ENCODE measurements at regions not wholly inside any gene's neighbourhood (a gene's known extent, or its start where the extent isn't known, plus 50 kb on each side); places are given as distances from the start of the nearest gene placed in this dataset.

DNA sequence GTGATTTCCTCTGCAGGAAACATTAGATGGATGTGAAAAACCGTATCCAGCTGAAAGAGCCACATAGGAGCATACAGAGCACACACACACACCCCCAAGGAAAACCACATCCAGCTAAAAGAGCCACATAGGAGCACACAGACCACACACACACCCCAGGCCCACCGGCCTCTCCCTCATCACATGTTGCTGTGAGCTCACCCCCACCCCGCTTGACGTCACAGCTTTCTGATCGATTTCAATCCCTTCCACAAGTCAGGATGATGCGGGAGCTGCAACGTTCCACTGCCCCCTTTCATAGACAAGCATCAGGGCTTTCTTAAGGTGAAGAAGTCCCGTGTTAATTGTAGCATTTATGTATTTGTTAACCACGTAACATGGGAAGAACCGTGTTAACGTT, 72.4 kb upstream of the SOX1 start:
- no peak overlapping the region for H3K27ac ChIP-seq (ENCODE audit: low read depth in 1 of 2, low read length in 1 of 2)
- no peak overlapping the region for H3K4me3 ChIP-seq
- peaks cover 0 to 7% (median 0%) of the 10 kb centered on the region in 5 donors for H3K4me1 ChIP-seq (ENCODE audit: control insufficient read depth in 5 of 5, insufficient read depth in 5 of 5, low read length in 5 of 5)
- H3K27me3 ChIP-seq (ENCODE audit: control insufficient read depth in 3 of 3, insufficient read depth in 3 of 3, low read length in 2 of 3): no peaks in the 10 kb centered on the region
- no peaks in the 10 kb centered on the region for H3K36me3 ChIP-seq (ENCODE audit: control insufficient read depth in 4 of 4, insufficient read depth in 4 of 4, low read length in 4 of 4)
- ATAC-seq (ENCODE audit: insufficient read depth, low FRiP score): no peak
- no peak for DNase-seq
- 85 to 86% methylated on average over 11 of the region's 11 CpGs for WGBS, 2 donors
- TF ChIP-seq, protein P1, sequence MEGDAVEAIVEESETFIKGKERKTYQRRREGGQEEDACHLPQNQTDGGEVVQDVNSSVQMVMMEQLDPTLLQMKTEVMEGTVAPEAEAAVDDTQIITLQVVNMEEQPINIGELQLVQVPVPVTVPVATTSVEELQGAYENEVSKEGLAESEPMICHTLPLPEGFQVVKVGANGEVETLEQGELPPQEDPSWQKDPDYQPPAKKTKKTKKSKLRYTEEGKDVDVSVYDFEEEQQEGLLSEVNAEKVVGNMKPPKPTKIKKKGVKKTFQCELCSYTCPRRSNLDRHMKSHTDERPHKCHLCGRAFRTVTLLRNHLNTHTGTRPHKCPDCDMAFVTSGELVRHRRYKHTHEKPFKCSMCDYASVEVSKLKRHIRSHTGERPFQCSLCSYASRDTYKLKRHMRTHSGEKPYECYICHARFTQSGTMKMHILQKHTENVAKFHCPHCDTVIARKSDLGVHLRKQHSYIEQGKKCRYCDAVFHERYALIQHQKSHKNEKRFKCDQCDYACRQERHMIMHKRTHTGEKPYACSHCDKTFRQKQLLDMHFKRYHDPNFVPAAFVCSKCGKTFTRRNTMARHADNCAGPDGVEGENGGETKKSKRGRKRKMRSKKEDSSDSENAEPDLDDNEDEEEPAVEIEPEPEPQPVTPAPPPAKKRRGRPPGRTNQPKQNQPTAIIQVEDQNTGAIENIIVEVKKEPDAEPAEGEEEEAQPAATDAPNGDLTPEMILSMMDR (IDR thresholded peaks at IDR 0.05; ENCODE audit: control extremely low read depth, extremely low read depth): no peak
- H3K9ac ChIP-seq (ENCODE audit: insufficient read depth in 1 of 2, low read length in 2 of 2): no peak overlapping the region
- peaks cover 0 to 13% (median 0%) of the 10 kb centered on the region in 4 donors for H3K9me3 ChIP-seq (ENCODE audit: control insufficient read depth in 4 of 4, insufficient read depth in 3 of 4, low read length in 3 of 4)

DNA sequence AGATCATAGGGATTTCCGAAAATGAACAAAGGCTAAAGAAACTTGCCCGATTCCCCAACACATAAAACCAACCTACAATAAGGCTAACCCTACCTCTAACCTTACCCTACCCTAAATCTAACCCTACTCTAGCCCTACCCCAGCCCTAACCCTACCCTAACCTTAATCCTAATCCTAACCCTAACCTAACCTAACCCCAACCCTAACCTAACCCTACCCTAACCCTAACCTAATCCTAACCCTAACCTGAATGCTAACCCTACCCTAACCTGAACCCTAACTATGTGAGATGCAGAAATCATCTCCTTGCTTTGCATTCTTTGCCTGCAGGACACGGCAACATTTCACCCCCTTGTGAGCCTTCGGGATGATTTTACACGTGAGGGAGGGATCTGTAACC, 67.6 kb upstream of the SOX1 start:
- DNase-seq (no peak), ATAC-seq (ENCODE audit: insufficient read depth, low FRiP score) (no peak)
- peaks cover 0 to 4% (median 0%) of the 10 kb centered on the region in 5 donors for H3K4me1 ChIP-seq (ENCODE audit: control insufficient read depth in 5 of 5, insufficient read depth in 5 of 5, low read length in 5 of 5)
- TF ChIP-seq, protein P1 (IDR thresholded peaks at IDR 0.05; ENCODE audit: control extremely low read depth, extremely low read depth): no peak
- H3K4me3 ChIP-seq: no peak overlapping the region
- H3K9me3 ChIP-seq (ENCODE audit: control insufficient read depth in 4 of 4, insufficient read depth in 3 of 4, low read length in 3 of 4): no peaks in the 10 kb centered on the region
- 82 to 86% methylated on average over 5 of the region's 5 CpGs for WGBS, 2 donors
- no peaks in the 10 kb centered on the region for H3K27me3 ChIP-seq (ENCODE audit: control insufficient read depth in 3 of 3, insufficient read depth in 3 of 3, low read length in 2 of 3)
- H3K9ac ChIP-seq (ENCODE audit: insufficient read depth in 1 of 2, low read length in 2 of 2): no peak overlapping the region
- no peak overlapping the region for H3K27ac ChIP-seq (ENCODE audit: low read depth in 1 of 2, low read length in 1 of 2)
- H3K36me3 ChIP-seq (ENCODE audit: control insufficient read depth in 4 of 4, insufficient read depth in 4 of 4, low read length in 4 of 4): no peaks in the 10 kb centered on the region

DNA sequence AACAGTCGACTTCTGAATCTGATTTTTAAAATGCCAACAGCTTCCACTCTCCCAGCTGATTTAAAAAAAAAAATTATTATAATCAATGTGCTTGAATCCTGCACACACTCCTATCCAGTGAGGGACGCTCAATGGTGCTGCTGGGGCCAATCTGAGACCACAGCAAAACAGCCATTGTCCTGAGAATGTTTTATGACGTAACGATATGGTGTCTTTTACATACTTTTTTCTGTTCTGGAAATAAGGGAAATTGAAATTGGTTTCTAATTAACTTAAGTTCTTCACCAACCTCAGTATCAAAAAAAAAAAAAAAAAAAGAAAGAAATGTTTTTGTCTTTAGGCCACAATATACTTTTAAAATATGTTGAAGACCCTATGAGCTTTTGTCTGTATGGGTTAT, 66.1 kb upstream of the SOX1 start:
- 89 to 92% methylated on average over 4 of the region's 4 CpGs for WGBS, 2 donors
- no peaks in the 10 kb centered on the region for H3K27me3 ChIP-seq (ENCODE audit: control insufficient read depth in 3 of 3, insufficient read depth in 3 of 3, low read length in 2 of 3)
- H3K36me3 ChIP-seq (ENCODE audit: control insufficient read depth in 4 of 4, insufficient read depth in 4 of 4, low read length in 4 of 4): no peaks in the 10 kb centered on the region
- no peak for DNase-seq
- TF ChIP-seq, protein P1 (IDR thresholded peaks at IDR 0.05; ENCODE audit: control extremely low read depth, extremely low read depth): no peak
- H3K4me1 ChIP-seq (ENCODE audit: control insufficient read depth in 5 of 5, insufficient read depth in 5 of 5, low read length in 5 of 5): peaks cover 0 to 3% (median 0%) of the 10 kb centered on the region in 5 donors
- no peak for ATAC-seq (ENCODE audit: insufficient read depth, low FRiP score)
- no peak overlapping the region for H3K27ac ChIP-seq (ENCODE audit: low read depth in 1 of 2, low read length in 1 of 2)
- no peak overlapping the region for H3K9ac ChIP-seq (ENCODE audit: insufficient read depth in 1 of 2, low read length in 2 of 2)
- H3K9me3 ChIP-seq (ENCODE audit: control insufficient read depth in 4 of 4, insufficient read depth in 3 of 4, low read length in 3 of 4): no peaks in the 10 kb centered on the region
- H3K4me3 ChIP-seq: no peak overlapping the region

DNA sequence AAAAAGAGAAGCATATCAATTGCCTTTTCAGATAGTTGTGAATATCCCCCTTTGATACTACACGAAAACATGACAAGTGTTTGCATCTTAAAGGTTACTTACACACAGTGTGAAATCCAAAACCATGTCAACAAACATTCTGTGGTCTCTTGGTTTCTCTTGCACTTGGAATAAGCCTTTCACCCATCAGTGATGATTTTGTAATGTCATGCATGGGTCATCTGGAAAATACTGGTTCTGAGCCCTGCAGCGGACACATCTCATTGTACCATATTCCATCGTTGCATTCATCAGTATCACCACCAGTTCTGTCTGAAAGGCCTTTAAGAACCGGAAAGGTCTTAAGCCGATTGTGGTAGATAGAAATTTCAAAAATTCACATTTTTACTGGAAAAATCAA, 65.4 kb upstream of the SOX1 start:
- TF ChIP-seq, protein P1 (IDR thresholded peaks at IDR 0.05; ENCODE audit: control extremely low read depth, extremely low read depth): no peak
- DNase-seq (no peak), ATAC-seq (ENCODE audit: insufficient read depth, low FRiP score) (no peak)
- 92 to 93% methylated on average over 5 of the region's 5 CpGs for WGBS, 2 donors
- Histone ChIP-seq H3K27me3 (ENCODE audit: control insufficient read depth in 3 of 3, insufficient read depth in 3 of 3, low read length in 2 of 3) (no peaks in the 10 kb centered on the region), H3K9ac (ENCODE audit: insufficient read depth in 1 of 2, low read length in 2 of 2) (no peak overlapping the region), H3K9me3 (ENCODE audit: control insufficient read depth in 4 of 4, insufficient read depth in 3 of 4, low read length in 3 of 4) (peaks cover 0 to 4% (median 0%) of the 10 kb centered on the region in 4 donors), H3K4me1 (ENCODE audit: control insufficient read depth in 5 of 5, insufficient read depth in 5 of 5, low read length in 5 of 5) (peaks cover 0 to 3% (median 0%) of the 10 kb centered on the region in 5 donors), H3K27ac (ENCODE audit: low read depth in 1 of 2, low read length in 1 of 2) (no peak overlapping the region), H3K36me3 (ENCODE audit: control insufficient read depth in 4 of 4, insufficient read depth in 4 of 4, low read length in 4 of 4) (no peaks in the 10 kb centered on the region), H3K4me3 (no peak overlapping the region)
